D721Med (cell line): ENCODE measurements at regions not wholly inside any gene's neighbourhood (a gene's known extent, or its start where the extent isn't known, plus 50 kb on each side); places are given as distances from the start of the nearest gene placed in this dataset.
"Not testable (repeated sequence)": the region's sequence is repeated elsewhere in the genome, so short reads cannot be mapped to it uniquely, and the experiment has no call there.

ENCODE experiments used
- DNase-seq: peaks from one replicate; pipeline ENCODE4 v3.0.0; 2011; ENCODE audit warnings: low spot score; ENCODE audit not compliant: insufficient read length
- FAIRE-seq: peaks from 2 replicates; lab custom pipeline; 2011; peaks lifted over from hg19 to GRCh38; lab: Jason Lieb, UNC
- TF ChIP-seq, protein P1 (sequence below): IDR thresholded peaks from 2 replicates; pipeline ENCODE4 v1.5.1; 2012; ENCODE audit warnings: mild to moderate bottlenecking, control low read depth; ENCODE audit not compliant: insufficient read depth; ENCODE audit errors: missing control alignments

GRCh38 chr9:75360252-75360651 is 271.9 kb downstream of the OSTF1 start:
- FAIRE-seq (no peak), DNase-seq (no peak)
- TF ChIP-seq, protein P1, sequence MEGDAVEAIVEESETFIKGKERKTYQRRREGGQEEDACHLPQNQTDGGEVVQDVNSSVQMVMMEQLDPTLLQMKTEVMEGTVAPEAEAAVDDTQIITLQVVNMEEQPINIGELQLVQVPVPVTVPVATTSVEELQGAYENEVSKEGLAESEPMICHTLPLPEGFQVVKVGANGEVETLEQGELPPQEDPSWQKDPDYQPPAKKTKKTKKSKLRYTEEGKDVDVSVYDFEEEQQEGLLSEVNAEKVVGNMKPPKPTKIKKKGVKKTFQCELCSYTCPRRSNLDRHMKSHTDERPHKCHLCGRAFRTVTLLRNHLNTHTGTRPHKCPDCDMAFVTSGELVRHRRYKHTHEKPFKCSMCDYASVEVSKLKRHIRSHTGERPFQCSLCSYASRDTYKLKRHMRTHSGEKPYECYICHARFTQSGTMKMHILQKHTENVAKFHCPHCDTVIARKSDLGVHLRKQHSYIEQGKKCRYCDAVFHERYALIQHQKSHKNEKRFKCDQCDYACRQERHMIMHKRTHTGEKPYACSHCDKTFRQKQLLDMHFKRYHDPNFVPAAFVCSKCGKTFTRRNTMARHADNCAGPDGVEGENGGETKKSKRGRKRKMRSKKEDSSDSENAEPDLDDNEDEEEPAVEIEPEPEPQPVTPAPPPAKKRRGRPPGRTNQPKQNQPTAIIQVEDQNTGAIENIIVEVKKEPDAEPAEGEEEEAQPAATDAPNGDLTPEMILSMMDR: no peak

- DNase-seq, FAIRE-seq: not testable (repeated sequence)
These were observed 274.1 kb downstream of the OSTF1 start for GRCh38 chr9:75362446-75362845.

DNA sequence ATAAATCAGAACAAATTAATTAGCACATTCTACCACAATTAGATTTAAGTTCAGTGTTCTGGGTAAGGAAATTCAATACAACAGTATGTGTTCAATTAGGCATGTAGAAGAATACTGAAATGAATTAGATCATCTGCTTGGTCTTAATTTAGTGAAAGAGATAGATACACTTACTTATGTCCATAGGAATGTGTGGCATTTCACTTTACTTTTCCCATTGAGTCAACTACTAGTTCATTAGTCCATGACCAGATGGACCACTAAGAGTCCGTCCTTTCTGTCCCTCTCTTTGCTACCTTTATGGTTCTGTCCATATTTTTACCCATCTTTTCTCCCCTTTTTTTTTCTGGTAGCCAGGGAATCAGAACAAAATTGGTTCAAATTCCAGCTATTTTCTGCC is 276.9 kb downstream of the OSTF1 start:
- DNase-seq (no peak), FAIRE-seq (no peak)
- TF ChIP-seq, protein P1: no peak

DNA sequence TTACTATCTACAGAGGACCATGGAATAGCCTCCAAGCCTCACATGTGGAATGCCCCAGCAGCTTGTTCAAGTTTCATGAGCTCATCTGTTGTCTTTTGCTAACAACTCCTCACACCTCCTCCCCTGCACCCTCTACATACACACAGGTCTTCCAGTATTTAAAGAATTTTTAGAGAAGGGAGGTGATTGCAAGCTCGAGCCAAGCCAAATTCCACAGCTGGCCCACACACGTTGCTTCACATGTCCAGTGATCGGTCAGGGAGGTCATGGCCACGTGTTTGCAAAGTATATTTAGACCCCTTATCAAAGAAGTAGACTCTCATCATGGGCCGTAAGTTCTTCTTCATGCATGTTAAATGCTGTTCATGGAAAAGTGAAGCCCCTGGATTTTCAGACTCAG is 281.7 kb downstream of the OSTF1 start:
- DNase-seq: no peak
- TF ChIP-seq, protein P1: no peak
- no peak for FAIRE-seq

- FAIRE-seq (no peak), DNase-seq (no peak)
- TF ChIP-seq, protein P1: no peak
These were observed 284.4 kb downstream of the OSTF1 start for GRCh38 chr9:75372499-75373268.

GRCh38 chr9:75376680-75377254 is 288.5 kb downstream of the OSTF1 start:
- TF ChIP-seq, protein P1: no peak
- DNase-seq: no peak
- FAIRE-seq: no peak

DNA sequence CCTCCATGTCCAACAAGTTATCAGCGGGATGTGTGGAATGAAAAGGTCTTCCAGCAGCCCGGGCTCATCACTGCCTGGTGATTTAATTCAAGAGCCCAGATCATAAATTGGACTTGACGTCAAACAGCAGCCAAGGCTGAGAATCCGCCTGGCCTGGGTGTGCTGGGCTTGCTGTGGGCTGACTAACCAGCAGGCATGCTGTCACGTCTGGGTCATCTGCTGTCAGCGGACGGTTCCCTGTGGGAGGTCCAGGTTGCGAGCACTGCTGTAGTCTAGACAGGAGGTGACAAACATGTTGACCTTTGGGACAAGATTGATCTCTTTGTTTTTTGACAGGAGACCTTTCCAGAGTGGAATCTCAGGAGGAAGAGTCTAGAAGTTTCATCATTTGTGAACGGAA is 289.7 kb downstream of the OSTF1 start:
- DNase-seq: no peak
- no peak for FAIRE-seq
- TF ChIP-seq, protein P1: no peak
